ENCODE measurements at regions not wholly inside any gene's neighbourhood (a gene's known extent, or its start where the extent isn't known, plus 50 kb on each side); places are given as distances from the start of the nearest gene placed in this dataset.

DNA sequence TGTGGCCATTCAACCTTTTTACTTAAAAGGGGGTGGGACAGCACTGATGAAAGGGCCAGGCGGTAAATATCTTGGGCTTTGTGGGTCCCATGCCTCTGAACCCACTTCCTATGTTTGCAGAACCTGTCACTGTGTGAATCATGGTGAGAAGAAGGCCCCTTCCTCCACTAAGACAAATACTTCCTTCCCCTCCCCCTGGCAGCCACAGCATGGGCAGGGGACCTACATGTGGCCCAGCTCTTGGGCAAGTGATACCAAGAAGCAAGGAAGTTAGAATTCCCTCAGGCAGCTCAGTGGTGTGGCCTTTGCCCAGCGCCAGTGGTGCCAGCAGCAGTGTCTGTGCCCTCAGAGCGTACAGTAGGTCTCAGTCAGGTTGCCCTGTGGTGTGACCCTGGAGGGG is 168.6 kb downstream of the TRIM33 start:
- DNase-seq, result peak; percentile 55

DNA sequence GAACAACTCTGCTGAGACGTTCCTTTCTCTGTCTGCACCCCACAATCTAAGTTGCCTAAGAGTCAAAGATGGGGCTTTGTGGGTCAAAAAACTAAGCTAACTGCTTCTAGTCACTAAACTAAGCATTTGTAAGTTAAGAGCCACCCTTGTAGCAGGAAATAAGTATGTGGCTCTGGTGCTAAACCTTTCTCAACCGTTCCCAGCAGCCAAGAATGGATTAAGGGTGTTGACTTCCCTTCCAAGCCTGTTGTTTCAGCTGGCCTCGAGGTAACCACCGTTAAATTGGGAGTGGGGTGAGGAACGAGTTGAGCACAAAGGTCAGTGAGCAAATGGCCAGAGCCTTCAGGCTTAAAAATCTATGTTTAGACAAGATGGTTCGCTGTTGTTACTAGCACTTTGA is 169.1 kb downstream of the TRIM33 start:
- no peak for DNase-seq

DNA sequence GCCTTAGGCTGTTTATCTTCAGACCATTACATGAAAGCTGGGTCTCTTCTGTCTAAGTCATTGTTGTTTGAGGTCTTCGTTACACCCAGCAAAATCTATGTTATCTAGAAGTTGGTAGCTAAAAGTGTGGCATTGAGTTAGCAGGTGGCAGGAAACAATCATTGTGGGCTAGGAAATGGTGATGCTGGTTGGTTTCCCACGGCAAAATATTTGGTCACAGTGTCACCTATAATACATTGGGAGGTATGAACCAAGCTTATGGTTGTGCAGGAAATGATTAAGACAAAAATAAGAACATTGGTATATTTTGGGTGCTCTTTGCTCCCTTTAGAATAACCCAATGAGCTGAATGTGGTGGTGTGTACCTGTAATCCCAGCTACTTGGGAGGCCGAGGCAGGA is 169.7 kb downstream of the TRIM33 start:
- DNase-seq, result no peak

GRCh38 chr1:114340892-114341291 is 170.1 kb downstream of the TRIM33 start:
- no peak for DNase-seq

DNA sequence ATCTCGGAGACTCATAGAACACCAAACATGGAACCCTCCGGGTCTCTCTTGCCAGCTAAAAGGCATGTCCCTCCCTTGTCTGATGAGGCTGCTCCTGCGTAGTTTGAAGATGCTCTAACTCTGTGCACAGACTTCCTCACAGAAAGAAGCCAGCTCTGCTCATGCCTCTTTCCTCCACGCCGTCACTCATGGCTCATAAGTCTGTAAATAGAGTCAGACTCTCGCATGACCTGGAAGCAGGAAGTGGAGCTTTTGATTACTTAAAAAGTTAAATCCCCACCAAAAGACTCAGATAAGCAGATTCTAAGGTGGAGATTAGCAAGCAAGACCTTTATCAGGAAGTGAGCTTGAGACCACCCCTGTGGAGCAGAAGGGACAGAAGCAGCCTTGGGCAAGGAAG is 171.6 kb downstream of the TRIM33 start:
- DNase-seq, result no peak

GRCh38 chr1:114338191-114338890 is 172.7 kb downstream of the TRIM33 start:
- no peak for DNase-seq

- DNase-seq, result no peak
Observed at GRCh38 chr1:114337417-114337816, 173.6 kb downstream of the TRIM33 start.

DNA sequence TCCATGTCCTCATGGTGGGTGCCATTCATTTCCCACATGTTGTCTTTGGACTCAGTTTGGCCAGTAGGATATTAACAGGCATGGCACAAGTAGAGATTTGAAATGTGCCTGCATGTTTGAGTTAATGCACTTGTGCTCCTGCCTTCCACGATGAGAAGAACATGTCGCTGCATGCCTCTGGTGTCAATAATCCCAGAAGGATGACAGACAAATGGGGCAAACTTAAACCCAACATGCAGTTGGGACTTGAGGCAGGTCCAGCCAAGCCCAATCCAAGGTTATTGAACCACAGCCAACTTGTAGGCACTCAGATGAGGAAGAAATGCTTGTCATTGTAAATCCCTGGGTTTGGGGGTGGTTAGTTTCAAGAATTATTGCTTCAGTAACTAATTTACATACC is 174.6 kb downstream of the TRIM33 start:
- no peak for DNase-seq

DNA sequence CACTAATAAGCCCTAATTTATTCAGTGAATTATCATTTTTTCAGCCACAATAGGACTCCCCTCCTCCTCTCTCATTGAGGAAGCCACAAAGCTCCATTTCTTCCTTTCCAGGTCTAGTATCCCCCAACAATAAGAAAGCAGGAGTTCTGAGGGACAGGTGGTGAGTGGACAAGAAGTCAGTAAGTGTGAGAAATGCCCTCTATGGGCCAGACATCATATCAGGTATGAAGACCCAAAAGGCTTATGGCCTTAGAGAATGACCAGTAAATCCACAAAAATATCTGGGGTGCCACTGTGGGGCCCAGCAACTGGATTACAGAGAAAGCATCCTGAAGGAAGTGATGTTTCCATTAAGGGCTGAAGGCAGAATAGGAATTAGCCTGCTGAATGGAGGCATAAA is 175.7 kb downstream of the TRIM33 start:
- no peak for DNase-seq

GRCh38 chr1:114334297-114334696 is 176.7 kb downstream of the TRIM33 start:
- DNase-seq, result no peak

DNA sequence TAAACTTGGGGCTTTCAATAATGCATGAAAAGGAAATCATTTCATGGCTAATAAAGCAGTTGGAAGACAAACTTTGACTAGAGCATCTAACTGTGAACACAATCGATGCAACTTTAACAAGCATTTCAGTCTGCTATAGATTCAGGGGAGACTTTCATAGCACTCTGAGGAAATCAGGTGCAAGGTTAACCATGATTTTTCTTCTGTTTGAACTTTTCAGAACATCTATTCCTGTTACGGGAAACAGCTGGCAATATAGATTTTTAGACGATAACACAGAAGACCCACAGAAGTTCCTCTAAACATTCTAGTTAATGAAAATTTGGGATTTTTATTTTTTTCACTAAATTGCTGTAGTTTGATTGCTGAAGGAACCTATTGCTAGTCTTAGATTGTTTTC is 177.3 kb downstream of the TRIM33 start:
- DNase-seq, result no peak

DNA sequence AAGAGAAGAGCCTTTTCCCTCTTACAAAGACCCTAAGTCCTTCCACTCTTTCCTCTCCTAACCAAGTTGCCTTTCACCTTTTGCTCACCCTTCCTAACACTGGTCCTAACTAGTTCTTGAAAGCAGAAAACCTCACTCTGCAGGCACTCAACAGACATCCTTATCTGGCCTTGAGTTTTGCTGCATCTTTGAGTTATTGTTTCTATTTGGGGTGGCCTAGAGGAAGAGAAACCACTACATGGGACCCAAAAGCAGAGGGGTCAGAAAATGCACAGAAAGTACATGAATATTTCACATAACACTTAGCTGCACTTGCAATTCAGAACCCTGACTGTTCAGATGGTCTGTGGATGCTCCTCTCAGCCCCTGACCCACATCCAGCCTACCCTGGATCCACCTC is 178.3 kb upstream of the SYT6 start:
- no peak for DNase-seq

GRCh38 chr1:114330451-114330983 is 176.8 kb upstream of the SYT6 start:
- no peak for DNase-seq

DNA sequence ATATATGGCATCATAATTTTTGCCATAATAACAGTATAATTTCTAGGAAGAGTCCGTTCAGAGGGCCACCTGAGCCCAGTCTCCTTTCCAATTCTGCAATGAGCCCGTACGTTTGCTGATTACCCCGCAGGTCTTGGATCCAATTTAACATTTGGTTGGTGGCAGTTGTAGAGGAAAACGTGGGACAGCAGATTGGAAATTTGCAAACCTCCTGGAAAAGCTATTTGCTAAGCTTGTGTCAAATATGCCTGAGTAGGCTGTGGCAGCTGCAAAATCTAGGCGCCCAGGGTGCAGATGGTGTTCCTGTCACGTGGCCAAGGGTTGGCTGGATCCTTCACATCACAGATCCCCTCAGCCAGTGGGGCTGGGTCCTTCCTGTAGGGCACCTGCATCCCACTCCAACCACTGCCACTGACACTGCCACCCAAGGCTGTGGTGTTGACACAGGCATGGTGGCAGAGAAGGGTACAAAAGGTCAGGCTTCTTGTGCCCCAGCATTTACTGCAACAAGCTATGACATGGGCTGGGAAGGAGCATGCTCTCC is 174.8 kb upstream of the SYT6 start:
- DNase-seq, result no peak

DNA sequence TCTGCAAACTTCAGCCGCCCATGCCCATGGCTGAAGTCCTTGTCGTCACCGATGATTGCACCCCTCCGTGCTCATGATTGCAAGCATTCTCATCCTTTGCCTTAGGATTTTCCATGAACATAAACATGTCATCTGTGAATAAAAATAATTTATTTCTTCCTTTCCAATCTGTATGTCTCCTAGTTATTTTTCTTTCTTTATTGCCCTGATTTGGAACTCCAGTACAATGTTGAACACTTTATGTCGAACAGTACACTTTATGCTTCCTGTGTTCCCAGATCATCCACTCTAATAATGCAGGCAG is 170.9 kb upstream of the SYT6 start:
- no peak for DNase-seq

- no peak for DNase-seq
Observed at GRCh38 chr1:114323959-114324661, 170.4 kb upstream of the SYT6 start.

GRCh38 chr1:114322734-114323133 is 169.1 kb upstream of the SYT6 start:
- DNase-seq, result no peak

- DNase-seq, result no peak
Observed at GRCh38 chr1:114322207-114322606, 168.5 kb upstream of the SYT6 start.

DNA sequence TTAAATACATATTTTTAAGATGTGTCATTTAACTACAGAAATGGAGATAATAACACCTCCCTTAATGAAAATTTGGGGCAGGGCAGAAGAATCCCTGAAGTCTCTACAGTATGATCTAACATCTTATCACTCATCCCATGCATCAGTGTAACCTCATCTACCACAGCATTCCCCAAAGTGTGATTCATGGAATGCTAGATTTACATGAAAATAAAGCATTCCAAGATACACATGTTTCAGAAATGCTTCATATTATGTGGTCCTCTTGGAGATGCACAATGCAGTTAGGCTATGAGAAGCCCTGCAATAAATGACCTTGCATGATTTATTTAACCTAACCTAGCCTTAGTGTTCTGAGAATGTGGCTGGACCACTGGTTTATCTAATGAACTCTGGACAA is 166.9 kb upstream of the SYT6 start:
- no peak for DNase-seq

DNA sequence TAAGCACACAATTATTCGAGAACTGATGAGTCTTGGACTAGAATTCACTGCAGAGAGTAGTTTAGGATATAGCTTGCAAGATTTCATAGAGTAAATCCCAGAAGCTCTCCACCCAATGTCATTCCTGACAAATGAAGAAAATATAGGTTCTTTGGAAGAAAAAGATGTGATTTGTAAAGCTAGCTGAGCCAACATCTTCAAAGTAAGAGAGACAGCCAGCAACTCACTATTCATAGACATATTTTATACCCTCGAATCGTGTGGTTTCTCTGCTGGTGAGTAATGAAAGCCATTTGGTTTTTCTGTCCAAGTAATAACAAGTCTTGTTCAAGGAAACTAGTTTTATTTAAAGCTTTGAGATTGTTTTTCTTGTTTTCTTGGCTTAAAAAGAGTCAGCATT is 165.7 kb upstream of the SYT6 start:
- no peak for DNase-seq

DNA sequence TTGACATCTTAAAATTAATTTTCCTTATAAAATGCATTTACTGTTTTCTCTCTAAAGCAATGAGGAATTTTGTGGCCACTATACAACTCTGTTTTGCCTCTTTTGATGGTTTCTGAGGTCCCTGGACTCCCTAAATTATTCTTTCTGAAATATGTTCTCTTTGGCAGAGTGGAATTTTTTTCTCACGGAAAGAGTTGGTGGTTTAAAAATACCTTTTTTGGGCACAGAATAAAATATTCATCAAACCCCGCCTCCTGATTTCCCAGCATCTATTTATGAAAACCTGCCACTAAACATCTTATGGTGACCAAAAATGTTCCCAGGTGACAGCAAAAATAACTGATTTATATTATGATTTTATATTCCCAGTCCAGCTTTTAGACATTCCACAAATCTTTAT is 165.3 kb upstream of the SYT6 start:
- no peak for DNase-seq

DNA sequence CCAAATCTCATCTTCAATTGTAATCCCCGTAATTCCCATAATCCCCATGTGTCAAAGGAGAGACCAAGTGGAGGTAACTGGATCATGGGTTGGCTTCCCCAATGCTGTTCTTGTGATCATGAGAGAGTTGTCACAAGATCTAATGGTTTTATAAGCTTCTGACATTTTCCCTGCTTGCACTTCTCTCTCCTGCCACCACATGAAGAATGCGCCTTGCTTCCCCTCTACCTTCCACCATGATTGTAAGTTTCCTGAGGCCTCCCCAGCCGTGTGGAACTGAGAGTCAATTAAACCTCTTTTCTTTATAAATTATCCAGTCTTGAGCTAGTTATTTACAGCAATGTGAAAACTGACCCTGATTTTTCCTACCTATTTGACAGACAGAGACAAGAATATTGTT is 162.5 kb upstream of the SYT6 start:
- no peak for DNase-seq

GRCh38 chr1:114315631-114316030 is 162.0 kb upstream of the SYT6 start:
- no peak for DNase-seq

DNA sequence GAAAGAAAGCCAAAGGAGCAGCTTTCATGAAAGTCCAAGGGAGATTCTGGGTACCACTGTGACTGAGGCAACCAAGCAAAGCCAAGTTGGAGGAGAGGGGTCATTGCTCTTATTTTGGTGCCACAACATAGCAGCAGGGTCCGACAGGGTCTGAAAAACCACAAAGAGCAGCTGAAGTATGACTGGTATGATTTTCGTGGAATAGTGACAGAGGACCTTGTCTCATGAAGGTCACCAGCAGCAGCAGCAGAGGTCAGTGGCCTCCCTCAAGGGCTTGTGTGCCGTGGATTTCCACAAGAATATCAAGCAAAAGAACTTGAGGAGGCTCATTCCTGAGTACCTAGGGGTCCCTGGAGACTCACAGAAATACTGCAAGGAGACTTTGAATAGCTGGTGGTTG is 160.9 kb upstream of the SYT6 start:
- DNase-seq, result no peak

DNA sequence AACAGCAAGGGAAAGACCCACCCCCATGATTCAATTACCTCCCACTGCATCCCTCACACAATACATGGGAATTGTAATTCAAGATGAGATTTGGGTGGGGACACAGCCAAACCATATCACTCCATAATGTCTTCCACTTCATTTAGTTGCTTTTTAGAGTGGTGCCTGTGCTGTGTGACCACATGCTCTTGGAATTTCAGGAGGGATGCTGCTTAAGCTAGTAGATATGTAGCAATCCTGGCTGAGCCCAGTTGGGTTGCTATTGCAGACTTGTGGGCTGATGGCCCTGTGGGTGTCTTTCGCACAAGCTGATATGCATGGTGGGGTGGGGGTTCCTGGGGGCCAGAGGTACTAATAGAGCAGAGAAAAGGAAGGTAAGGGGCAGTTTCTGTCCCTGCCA is 160.4 kb upstream of the SYT6 start:
- DNase-seq, result no peak

All from GF-D8 (cell line).